Left ventricle myocardium inferior (tissue), 1 donor: ENCODE measurements at regions not wholly inside any gene's neighbourhood (a gene's known extent, or its start where the extent isn't known, plus 50 kb on each side); places are given as distances from the start of the nearest gene placed in this dataset.

Experiments
- DNase-seq: peaks from one replicate; pipeline ENCODE4 v3.0.0-alpha.2; 2020
- H3K27ac ChIP-seq: fragments of 200-600 bp; replicated peaks from 2 replicates; pipeline ENCODE4 v1.8.0; 2021
- H3K27me3 ChIP-seq: fragments of 200-600 bp; 2 replicates; pipeline ENCODE4 v1.8.0; 2021; ENCODE audit warnings: low read depth
- H3K36me3 ChIP-seq: fragments of 200-600 bp; 2 replicates; pipeline ENCODE4 v1.8.0; 2021
- H3K4me1 ChIP-seq: fragments of 200-600 bp; 2 replicates; pipeline ENCODE4 v1.8.0; 2021
- H3K4me3 ChIP-seq: fragments of 200-600 bp; 2 replicates; pipeline ENCODE4 v1.8.0; 2021; ENCODE audit warnings: mild to moderate bottlenecking, moderate library complexity
- H3K9me3 ChIP-seq: fragments of 200-600 bp; replicated peaks from 2 replicates; pipeline ENCODE4 v1.8.0; 2021
- intact Hi-C: fragments of 100-400 bp; cut with micrococcal nuclease; formaldehyde crosslinking; loops from one replicate; pipeline ENCODE4 v1.11.0; 2022
- TF ChIP-seq, protein P1 (sequence below): fragments of 200-600 bp; IDR thresholded peaks from 2 replicates; pipeline ENCODE4 v1.8.0; 2021; ENCODE audit warnings: antibody characterized with exemption, mild to moderate bottlenecking, borderline replicate concordance
- donor health status: DM: no; HTN: yes; CAD: no; lungs with severe emphysema.

- Histone ChIP-seq H3K36me3 (no peaks in the 10 kb centered on the region), H3K9me3 (no peaks in the 10 kb centered on the region), H3K27me3 (peaks cover 85% of the 10 kb centered on the region), H3K27ac (no peak overlapping the region), H3K4me1 (no peaks in the 10 kb centered on the region), H3K4me3 (no peak overlapping the region)
- TF ChIP-seq, protein P1, sequence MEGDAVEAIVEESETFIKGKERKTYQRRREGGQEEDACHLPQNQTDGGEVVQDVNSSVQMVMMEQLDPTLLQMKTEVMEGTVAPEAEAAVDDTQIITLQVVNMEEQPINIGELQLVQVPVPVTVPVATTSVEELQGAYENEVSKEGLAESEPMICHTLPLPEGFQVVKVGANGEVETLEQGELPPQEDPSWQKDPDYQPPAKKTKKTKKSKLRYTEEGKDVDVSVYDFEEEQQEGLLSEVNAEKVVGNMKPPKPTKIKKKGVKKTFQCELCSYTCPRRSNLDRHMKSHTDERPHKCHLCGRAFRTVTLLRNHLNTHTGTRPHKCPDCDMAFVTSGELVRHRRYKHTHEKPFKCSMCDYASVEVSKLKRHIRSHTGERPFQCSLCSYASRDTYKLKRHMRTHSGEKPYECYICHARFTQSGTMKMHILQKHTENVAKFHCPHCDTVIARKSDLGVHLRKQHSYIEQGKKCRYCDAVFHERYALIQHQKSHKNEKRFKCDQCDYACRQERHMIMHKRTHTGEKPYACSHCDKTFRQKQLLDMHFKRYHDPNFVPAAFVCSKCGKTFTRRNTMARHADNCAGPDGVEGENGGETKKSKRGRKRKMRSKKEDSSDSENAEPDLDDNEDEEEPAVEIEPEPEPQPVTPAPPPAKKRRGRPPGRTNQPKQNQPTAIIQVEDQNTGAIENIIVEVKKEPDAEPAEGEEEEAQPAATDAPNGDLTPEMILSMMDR, result no peak
- no peak for DNase-seq
- intact Hi-C loops, result no loop called here
Observed at GRCh38 chr20:59386809-59387208, 86.4 kb downstream of the EDN3 start.

DNA sequence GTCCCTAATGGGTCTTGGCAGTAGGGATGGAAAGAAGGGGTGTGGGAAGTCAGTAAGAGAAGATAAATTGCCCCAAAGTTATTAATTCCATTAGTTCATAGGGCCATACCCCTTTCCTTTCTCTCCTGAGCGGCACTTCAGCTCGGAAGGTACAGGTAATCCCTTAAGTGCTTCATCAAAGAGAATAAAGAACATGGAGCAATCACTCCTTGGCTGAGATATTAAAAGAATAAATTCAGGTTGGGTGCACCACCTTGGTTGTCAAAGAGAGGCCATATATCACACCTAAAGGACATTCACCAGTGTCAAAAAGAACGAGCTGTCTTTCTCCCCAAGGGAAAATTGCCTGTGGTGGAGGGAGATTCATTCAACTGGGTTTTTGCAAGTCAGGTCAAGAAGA lies 87.5 kb downstream of the EDN3 start:
- intact Hi-C loops, result no loop called here
- Histone ChIP-seq H3K9me3 (no peaks in the 10 kb centered on the region), H3K4me1 (no peaks in the 10 kb centered on the region), H3K27me3 (peaks cover 82% of the 10 kb centered on the region), H3K4me3 (no peak overlapping the region), H3K36me3 (no peaks in the 10 kb centered on the region), H3K27ac (no peak overlapping the region)
- TF ChIP-seq, protein P1, result no peak
- DNase-seq, result no peak

- no peaks in the 10 kb centered on the region for H3K4me1 ChIP-seq
- TF ChIP-seq, protein P1, result no peak
- intact Hi-C loops, result no loop called here
Observed at GRCh38 chr20:59388402-59388801, 88.0 kb downstream of the EDN3 start.

DNA sequence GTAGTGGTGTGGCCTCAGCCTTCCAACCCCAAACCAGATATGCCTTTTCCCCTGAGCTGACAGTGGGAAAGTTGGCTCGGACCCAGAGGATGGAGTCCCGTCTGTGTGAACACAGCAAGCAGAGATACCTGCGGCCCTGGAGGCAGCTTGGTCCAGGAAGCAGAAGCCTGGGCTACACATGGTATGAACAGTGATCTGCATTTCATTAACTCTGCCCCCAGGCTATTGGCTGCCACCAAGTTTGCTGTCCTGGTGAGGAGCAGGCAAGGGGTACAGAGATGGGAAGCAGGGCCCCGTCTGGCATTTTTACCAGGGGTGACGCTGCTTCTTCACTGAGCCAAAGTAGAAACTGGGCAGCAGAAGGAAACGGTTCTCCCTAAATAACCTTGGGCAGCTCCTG lies 90.0 kb downstream of the EDN3 start:
- no peak for DNase-seq
- intact Hi-C loops, result no loop called here
- H3K27ac ChIP-seq, result no peak overlapping the region
- H3K4me1 ChIP-seq, result no peaks in the 10 kb centered on the region
- H3K36me3 ChIP-seq, result no peaks in the 10 kb centered on the region
- H3K4me3 ChIP-seq, result no peak overlapping the region
- H3K27me3 ChIP-seq, result peaks cover 95% of the 10 kb centered on the region
- TF ChIP-seq, protein P1, result no peak
- H3K9me3 ChIP-seq, result no peaks in the 10 kb centered on the region

More at GRCh38 chr20:59388402-59388801, 88.0 kb downstream of the EDN3 start:
- Histone ChIP-seq H3K36me3 (no peaks in the 10 kb centered on the region), H3K4me3 (no peak overlapping the region), H3K9me3 (no peaks in the 10 kb centered on the region), H3K27me3 (peaks cover 82% of the 10 kb centered on the region), H3K27ac (no peak overlapping the region)
- no peak for DNase-seq

- Histone ChIP-seq H3K9me3 (no peaks in the 10 kb centered on the region), H3K4me1 (no peaks in the 10 kb centered on the region), H3K27ac (no peak overlapping the region), H3K27me3 (peaks cover 95% of the 10 kb centered on the region), H3K36me3 (no peaks in the 10 kb centered on the region), H3K4me3 (no peak overlapping the region)
- TF ChIP-seq, protein P1, result no peak
- intact Hi-C loops, result no loop called here
- no peak for DNase-seq
Observed at GRCh38 chr20:59391975-59392374, 91.6 kb downstream of the EDN3 start.

DNA sequence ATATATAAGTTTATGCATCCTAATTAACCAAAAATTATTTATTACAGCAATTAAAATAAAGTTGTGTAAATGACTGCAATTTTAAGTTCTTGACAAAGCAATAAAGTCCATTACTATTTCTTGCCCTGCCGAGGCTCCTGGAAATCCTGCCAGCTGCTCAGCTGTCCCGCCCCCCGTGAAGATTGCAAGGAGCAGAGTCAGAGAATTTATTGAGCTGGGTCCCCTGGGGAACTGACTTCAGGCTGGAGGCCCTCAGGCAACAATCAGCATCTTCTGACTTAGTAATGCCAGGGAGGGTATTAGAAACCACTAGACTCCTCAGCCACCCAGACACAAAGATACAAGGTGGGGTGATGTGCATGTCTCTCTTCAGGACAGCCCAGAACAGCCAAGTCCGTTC lies 92.3 kb downstream of the EDN3 start:
- Histone ChIP-seq H3K4me3 (no peak overlapping the region), H3K36me3 (no peaks in the 10 kb centered on the region), H3K4me1 (no peaks in the 10 kb centered on the region), H3K9me3 (no peaks in the 10 kb centered on the region), H3K27ac (no peak overlapping the region), H3K27me3 (peaks cover 96% of the 10 kb centered on the region)
- intact Hi-C loops, result no loop called here
- TF ChIP-seq, protein P1, result no peak
- DNase-seq, result no peak
